NCI-H128 (cell line): ENCODE measurements at regions not wholly inside any gene's neighbourhood (a gene's known extent, or its start where the extent isn't known, plus 50 kb on each side); places are given as distances from the start of the nearest gene placed in this dataset.
A peak's percentile ranks its signal among the peaks of the same experiment; 100 is the strongest.
"Not testable (repeated sequence)": the region's sequence is repeated elsewhere in the genome, so short reads cannot be mapped to it uniquely, and the experiment has no call there.

ENCODE experiments used
- DNase-seq: peaks from one replicate; lab custom pipeline; 2025; ENCODE audit not compliant: unreplicated experiment; lab: John Stamatoyannopoulos, UW

- DNase-seq, result no peak
These were observed 608.9 kb upstream of the LCORL start for GRCh38 chr4:18630218-18631110.

DNA sequence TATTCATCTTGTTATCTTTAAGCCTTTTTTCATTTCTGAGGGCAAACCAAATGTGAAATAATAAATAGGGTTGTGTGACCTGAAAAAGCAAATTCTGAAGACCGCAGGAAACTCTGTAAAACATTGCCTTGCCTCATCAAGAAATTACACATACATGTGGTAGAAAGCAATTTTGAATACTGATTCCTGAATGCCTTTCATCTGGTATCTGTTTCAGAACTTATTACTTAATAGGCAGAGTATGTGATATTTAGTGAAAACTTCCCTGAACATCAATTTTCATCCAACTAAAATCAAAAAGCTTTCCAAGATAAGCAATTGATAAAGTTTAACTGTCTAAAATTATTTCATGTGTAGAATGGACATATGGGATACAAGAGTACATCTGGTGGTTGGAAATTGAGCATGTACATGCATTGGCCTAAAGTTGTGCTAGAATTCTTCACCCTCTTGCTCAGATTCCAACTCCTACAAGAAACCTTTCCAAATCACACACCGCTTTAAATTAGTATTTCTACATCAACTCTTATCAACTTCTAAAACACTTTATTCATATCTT lies 606.0 kb upstream of the LCORL start:
- DNase-seq, result no peak

DNA sequence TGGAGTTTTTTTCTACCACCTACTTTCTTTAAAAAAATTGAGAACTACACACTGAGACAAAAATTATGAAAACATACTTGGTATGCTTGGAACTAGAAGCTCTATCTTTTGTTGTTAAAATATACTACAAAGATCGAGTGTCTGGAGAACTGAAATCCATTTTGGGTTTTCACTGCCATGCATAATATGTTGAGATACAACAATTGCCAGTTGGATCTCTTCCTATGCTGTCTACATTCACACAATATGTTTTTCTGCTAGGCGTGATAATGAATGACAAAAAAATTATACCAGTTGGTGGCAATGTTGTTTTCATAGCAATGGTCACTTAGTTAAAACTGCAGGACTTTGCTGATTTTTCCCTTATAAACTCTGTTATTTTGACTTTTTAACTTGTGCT lies 605.4 kb upstream of the LCORL start:
- no peak for DNase-seq

- DNase-seq, result no peak
These were observed 604.8 kb upstream of the LCORL start for GRCh38 chr4:18626366-18626765.

GRCh38 chr4:18621186-18621585 lies 599.6 kb upstream of the LCORL start:
- no peak for DNase-seq

DNA sequence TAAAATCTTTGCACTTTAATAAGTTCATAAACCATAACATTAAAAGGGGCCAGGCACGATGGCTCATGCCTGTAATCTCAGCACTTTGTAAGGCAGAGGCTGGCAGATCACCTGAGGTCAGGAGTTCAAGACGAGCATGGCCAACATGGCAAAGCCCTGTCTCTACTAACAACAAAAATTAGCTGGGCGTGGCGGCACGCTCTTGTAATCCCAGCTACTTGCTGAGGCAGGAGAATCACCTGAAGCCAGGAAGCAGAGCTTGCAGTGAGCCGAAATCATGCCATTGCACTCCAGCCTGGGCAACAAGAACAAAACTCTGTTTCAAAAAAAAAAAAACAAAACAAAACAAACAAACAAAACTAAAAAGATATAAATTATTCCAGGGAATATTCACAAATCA lies 595.2 kb upstream of the LCORL start:
- DNase-seq, result no peak

DNA sequence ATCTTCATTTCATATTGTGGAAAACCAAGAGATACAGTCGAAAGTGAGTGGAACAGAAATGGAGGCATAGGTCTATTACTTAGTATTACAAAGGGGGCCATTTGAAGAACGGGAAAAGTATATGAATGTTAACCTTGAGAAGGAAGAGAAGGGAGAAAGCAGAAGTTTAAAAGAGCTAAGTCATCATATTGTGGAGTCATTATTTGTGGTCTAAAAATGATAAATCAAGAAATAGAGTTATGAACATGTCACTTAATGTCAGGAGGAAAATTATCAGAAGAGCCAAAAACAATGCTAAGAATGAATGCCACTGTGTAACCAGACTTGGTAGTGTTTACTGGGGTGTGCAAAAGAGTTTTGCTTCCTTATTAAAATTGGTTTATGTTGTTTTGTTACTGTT lies 589.5 kb upstream of the LCORL start:
- DNase-seq, result no peak

- no peak for DNase-seq
These were observed 587.5 kb upstream of the LCORL start for GRCh38 chr4:18608908-18609533.

GRCh38 chr4:18602610-18603009 lies 581.1 kb upstream of the LCORL start:
- DNase-seq, result not testable (repeated sequence)

GRCh38 chr4:18593297-18594002 lies 571.9 kb upstream of the LCORL start:
- DNase-seq, result peak; percentile 23

DNA sequence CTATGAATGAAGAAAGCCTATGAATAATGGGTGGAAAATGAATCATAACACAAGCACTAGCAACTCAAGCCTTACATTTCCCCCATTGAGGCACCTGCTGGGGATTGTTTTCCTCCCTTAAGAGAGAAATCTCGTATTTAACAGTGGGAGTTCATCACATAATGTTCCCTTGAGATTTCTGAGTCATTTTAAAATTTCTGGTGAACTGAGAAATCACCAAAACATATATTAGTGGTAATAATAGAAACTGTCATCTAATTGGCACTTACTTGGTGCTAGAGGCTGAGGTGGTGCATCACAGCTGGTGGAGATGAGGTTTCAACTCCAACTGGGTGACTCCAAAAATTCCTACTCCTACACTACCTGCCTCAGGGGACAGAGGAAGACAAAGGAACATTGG lies 561.3 kb upstream of the LCORL start:
- DNase-seq, result no peak

GRCh38 chr4:18578307-18578706 lies 556.8 kb upstream of the LCORL start:
- no peak for DNase-seq

DNA sequence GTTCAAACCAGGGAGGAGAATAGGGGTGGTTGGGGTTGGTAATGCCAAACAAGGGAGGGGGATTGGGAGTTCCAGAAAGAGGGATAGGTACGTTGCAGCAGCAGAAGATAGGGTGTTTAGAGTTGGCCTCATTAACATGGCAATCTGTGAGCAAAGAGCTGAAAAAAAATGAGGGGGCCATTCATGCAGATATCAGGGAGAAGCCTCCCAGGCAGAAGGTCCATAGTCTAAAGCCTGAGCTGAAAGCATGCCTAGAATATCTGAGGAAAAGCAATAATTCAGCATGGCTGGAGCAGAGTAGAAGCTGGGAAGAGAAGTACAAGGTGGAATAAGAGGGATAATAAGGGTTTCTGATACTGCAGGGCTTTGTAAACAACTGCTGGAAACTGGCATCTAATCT lies 550.9 kb upstream of the LCORL start:
- no peak for DNase-seq

- DNase-seq, result no peak
These were observed 549.8 kb upstream of the LCORL start for GRCh38 chr4:18571301-18571761.

DNA sequence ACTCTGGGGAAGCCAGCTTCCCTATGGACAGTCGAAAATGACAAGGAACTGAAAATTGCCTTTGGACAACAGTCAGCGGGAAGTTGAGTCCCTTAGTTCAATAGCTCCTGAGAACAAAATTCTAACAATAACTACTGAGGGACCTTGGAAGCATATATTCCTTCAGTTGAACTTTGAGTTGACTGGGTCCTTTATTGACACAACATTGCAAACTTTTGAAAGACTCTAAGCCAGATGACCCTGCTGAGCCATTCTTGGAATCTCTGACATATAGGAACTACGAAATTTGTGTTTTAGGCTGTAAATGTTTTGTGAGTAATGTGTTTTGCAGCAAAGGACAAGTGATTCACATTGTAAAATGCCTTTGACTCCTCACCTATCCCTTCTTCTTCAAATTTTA lies 548.8 kb upstream of the LCORL start:
- no peak for DNase-seq

- DNase-seq, result no peak
These were observed 547.0 kb upstream of the LCORL start for GRCh38 chr4:18568600-18568999.

- no peak for DNase-seq
These were observed 545.6 kb upstream of the LCORL start for GRCh38 chr4:18566970-18567799.

GRCh38 chr4:18559492-18559891 lies 537.9 kb upstream of the LCORL start:
- DNase-seq, result no peak

DNA sequence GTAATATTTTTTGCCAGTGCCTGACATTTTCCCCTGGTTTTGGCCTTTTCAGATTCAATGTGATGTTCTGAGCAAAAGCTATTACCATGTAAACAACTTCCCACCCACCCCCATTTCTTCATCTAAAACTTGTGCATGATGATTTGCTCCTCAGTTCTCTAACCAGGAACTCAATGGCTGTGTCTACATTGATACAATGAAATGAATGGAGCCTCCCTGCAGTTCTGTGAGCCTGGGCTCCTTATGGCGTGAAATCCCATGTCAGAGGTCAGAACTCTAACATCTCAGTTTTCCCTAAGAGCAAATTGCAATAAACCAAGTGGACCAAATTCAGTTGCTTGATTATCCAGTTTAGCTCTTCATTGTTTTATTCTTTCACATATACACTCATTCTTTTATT lies 534.8 kb upstream of the LCORL start:
- no peak for DNase-seq

GRCh38 chr4:18540349-18540748 lies 518.8 kb upstream of the LCORL start:
- no peak for DNase-seq

- DNase-seq, result no peak
These were observed 516.6 kb upstream of the LCORL start for GRCh38 chr4:18538121-18538520.
